ENCODE measurements at regions not wholly inside any gene's neighbourhood (a gene's known extent, or its start where the extent isn't known, plus 50 kb on each side); places are given as distances from the start of the nearest gene placed in this dataset.
"Not testable (repeated sequence)": the region's sequence is repeated elsewhere in the genome, so short reads cannot be mapped to it uniquely, and the experiment has no call there.

DNA sequence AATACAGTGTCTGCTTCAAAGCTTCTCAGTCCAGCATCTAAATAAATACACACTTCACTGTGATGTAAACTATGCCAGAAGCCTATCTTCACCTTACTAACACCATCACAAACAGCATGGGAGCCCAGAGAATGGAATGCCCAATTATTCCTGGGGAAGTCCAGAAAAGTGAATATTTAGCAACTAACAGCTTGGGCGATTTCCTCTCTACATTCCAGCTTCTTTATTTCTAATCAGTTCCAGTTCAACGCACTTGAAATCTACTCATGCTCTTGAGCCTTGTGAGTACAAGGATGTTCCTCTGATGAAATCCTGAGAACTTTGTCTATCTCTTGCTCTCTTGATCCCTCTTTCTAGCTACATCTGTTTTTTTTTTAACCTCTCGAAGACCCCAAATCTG is 100.4 kb upstream of the C9orf72 start:
- no peak for DNase-seq (ENCODE audit: low read depth)

DNA sequence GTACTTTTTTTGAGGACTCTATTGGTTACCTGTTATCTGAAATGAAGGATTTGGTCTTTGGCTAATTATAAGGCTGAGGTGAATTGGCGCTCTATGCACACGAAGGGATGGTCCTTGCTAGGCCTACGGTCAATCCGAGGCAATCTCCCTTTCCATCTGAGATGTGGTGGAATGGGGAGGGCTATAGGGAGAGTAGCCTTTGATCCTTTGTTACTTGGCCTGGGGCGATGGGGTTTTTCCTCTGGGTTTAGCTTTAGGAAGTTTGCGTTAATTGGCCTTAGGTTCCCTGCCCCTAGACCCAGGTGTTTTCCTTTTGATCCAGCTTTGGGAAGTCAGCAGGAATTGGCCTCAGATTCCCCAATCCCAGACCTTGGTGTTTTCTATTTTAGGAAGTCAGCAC is 102.1 kb upstream of the C9orf72 start:
- no peak for DNase-seq (ENCODE audit: low read depth)

DNA sequence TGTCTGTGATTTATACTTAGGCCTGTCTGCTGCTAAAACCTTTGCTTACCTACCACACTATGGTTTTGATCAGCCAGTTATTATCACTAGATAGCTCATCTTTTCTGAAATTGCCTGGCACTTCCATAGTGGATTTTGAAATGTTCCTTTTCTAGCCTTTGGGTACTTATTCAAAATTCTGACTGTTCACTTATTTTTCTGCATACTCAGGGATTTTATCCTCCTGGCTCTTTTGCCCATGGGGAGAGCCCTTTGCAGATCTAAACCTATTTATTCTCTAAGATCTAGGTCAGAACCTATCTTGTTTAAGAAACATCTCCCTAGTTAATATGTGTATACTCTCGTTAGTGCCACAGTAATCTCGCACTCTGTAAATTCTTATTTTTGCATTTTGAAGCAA is 103.5 kb upstream of the C9orf72 start:
- DNase-seq (ENCODE audit: low read depth) = no peak

DNA sequence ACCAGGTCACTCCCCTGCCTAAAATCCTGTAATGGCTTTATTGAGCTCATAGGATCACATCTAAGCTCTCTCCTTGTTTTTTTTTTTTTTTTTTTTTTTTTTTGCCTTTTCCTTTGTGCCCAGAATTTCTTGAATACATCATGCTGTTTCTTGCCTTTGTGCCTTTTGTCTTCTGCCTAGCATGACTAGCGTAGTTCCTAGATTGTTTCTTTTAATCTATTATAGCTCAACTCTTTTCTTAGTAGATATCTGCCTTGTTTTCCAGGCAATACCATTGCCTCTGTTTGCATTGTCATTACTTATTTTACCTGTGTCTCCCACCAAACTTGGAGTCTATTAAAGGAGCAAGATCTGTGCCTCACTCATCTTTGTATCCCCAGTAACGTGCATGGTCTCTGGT is 106.1 kb upstream of the C9orf72 start:
- DNase-seq (ENCODE audit: low read depth) = no peak

DNA sequence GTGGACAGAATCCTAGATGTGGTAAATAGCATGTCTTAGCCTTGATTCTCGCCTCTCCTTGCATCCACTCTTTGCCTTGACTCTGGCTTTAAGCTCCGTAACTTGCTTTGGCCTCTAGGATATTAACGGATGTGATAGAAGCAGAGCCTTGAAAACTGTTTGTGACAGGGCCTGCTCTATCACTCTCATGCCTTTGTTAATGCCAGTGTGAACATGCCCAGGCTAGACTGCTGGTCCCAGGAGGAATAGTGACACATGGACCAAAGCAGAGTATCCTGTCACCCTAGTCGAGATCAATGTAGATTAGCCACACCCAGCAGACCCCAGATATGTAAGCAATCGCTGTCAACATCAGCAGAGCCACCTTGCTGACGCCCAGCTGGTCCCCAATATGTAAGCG is 109.9 kb upstream of the C9orf72 start:
- no peak for DNase-seq (ENCODE audit: low read depth)

DNA sequence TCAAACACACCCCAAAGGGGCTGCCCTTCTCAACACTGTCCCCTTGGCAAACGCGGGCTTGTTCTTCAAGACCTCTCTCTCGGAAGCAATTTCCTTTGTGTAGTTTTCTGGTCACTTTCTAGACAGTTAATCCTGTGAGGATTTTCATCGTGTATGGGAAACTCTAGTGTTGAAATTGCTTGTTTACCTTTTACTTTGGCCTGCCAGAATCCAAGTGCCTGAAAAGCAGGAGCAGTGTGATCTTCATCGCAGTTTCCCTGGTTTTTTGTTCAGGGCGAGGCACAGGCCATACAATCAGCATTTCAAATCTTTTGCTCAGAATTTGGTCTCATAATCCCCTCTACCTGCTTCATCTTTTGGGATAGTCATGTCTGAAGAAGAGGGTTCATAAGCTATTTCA is 115.7 kb upstream of the C9orf72 start:
- DNase-seq (ENCODE audit: low read depth) = no peak

DNA sequence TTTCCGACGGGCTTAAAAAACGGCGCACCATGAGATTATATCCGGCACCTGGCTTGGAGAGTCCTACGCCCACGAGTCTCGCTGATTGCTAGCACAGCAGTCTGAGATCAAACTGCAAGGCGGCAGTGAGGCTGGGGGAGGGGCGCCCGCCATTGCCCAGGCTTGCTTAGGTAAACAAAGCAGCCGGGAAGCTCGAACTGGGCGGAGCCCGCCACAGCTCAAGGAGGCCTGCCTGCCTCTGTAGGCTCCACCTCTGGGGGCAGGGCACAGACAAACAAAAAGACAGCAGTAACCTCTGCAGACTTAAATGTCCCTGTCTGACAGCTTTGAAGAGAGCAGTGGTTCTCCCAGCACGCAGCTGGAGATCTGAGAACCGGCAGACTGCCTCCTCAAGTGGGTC is 117.5 kb upstream of the C9orf72 start:
- not testable (repeated sequence) for DNase-seq (ENCODE audit: low read depth)

DNA sequence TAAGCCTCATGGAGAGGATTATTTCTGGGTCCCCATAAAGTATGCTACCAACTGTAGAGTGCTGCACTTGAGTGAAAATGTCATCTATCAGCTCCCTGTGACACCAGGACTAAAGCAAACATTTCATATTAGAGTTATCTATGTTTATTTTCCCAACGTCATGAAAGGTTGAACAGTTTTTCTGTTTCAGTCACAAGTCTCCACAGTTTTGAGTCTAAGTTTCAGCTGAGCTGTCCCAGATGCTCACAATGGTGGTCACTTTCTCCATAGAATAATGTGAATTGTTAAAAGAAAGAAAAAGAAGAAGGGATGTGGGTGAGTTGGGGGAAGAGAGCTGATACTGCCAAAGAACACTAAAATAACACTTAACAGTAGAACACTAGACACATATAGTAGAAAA is 126.3 kb upstream of the C9orf72 start:
- DNase-seq (ENCODE audit: low read depth) = no peak

DNA sequence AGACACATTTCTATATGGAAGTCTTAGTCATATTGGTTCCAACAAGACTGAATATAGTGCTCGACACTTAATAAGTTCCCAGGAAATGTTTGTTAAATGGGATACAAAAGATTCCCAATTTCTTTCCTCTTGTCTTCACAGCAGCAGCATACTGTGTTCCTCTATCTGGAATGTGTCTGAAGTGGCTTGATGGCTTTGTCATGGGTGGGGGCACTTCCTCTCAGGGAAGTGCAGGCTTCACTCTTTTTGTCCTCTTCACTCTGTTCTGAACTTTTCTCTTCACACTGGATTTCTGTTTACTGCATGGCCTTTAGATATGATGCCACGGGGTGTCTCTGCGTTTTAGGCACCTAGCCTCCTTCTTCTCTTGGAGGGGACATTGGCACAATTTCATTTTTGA is 127.7 kb upstream of the C9orf72 start:
- no peak for DNase-seq (ENCODE audit: low read depth)

DNA sequence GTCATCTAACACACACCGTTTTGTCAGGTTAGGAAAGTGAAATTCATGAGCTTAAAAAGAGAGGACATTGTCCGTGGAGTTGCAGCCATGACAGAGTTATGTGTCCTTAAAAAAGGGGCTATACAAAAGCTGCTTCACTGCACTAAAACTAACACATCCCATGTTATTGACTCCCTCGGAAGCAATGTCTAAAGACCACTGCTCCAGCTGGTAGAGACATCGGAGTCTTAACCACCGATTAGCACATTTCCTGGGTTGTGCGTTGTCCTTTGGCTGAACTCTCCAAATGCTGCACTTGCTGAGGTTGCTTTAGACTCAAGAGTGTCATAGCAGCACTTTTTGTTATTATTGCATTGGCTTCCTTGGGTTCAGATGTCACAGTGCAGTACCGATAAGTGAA is 128.3 kb upstream of the C9orf72 start:
- no peak for DNase-seq (ENCODE audit: low read depth)

DNA sequence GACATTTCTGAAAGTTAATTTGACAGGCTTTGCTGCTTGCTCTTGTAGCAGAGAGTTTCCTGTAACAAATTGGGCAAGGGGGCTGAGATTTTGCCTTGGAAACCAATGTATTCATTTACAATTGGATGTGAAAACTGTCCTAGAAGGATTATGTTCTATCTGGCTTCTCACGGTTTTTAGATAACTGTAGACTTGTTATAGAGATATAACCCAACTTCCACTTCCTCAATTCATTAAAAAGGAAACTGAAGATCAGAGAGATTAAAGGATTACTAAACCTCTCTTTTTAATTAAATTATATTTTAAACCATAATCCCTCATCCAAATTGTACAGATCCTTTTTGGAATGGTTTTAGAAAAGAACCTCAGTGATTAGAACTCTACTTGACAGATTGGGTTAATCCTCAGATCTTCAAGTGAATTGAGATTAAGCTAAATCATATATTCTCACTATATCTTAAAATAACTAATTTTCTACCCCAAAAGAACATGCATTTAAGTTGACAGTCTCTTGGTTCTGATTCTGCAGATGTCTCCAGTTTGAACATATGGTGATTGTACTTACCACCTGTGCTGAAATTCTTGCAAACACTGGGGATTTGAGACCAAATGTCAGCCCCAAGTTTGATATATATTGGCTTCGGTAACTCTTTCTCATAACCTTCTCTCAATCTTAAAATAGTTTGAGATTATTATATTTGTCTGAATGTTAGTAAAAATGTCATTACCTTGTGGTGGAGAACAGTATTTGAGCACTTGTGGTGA is 130.1 kb upstream of the C9orf72 start:
- DNase-seq (ENCODE audit: low read depth) = no peak

DNA sequence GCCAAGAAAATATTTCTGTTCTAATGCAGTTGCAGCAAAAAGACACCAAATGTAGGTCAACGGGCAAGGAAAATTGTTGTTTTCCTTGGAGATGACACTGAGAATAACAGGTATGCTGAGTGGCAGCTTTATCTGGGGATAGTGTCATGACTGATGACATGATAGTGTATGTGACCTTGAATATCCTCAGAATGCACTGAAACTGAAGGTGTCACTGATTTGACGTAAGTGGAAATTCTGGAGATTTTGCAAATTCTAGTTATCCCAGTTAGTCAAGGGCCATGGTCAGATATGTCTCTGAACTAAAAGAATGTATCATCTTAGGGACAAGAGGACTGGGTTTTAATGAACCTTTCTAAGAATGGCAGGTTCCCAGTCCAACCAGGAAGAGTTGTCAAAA is 138.0 kb upstream of the C9orf72 start:
- DNase-seq (ENCODE audit: low read depth) = no peak

DNA sequence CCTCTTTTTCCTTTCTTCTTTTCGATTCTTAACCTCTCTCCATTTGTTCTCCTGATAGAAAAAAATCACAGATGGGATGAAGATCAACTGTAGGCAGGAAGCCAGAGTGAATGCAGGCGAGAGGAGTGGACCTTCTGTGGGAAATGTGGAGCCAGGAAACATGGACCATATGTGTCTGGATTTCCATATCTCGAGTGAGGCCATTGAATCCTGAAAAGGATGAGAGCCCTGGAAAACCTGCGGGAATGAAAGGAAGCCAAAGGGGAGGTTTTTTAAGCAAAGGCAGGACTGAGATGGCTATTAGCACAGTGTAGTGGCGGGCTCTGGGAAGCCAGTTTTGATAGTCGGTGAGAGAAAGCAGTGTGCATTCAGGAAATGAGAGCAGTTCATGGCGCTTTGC is 139.5 kb upstream of the C9orf72 start:
- no peak for DNase-seq (ENCODE audit: low read depth)

DNA sequence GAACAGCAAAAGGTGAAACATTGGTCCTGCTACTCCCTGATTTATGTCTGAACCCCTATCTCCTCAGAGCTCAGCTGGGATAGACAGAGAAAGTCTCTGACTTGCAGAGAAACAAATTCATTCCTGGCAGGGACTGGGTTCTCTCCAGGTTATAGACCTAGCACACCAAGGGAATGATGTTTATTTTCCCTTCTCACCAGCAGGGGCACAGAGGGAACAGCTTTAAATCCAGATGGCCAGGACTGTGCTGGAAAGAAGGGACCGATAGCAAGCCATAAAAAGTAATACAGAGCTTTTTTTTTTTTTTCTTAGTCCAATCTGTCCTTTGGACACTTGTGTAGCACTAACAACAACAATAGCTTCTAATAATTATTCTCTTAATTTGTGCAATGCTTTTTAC is 141.1 kb upstream of the C9orf72 start:
- no peak for DNase-seq (ENCODE audit: low read depth)

DNA sequence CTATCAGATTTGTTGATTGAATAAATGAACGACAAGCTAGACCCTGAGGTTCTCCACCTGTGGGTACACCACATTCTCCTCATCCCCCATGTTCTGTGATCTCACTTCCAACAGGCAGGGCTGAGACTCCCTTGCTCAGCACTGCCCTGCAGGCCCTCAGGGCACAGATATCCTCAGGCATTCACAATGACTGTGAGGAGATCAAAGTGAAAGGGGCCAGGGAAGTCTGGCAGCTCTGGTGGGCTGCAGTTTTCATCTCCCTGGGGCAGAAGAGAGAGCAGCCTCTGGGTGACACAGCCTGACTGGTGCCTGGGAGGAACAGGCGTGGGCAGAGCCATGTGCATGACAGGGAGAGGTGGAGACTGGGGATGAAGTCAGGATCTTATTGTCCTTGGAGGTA is 142.4 kb upstream of the C9orf72 start:
- DNase-seq (ENCODE audit: low read depth) = no peak

DNA sequence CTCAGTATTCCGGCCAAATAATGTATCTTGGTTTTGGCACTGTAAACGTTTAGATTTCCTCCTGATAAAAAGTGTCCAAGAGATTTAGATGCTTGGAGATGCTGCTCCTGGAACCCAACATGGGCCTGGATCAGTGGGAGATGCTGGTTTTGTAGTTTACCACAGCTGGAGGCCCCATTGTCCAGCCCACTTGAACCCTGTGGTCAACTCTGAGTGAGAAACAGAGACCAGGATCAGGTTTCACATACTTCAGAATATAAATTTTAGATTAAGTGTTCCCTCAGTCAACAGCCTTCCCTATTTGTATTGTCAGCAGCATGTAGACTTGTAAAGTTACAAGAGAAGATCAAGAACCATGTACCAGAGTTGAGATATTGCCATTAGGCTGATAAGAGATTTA is 144.7 kb upstream of the C9orf72 start:
- DNase-seq (ENCODE audit: low read depth) = no peak

DNA sequence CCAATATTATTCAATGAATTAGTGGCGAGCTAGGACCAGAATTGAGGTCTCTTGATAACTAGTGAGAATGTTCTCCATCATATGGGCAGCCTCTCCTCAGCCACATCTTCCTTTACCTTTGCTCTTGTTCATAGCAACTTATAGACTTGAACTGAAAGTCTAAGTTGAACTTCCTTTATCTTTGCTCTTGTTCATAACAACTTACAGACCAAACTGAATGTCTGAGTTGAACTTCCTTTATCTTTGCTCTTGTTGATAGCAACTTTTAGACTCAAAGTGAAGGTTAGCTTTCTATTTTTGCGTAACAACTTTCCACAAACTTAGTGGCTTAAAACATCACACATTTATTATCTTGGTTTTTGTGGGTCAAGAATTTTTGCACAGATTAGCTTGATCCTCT is 146.4 kb upstream of the C9orf72 start:
- no peak for DNase-seq (ENCODE audit: low read depth)

DNA sequence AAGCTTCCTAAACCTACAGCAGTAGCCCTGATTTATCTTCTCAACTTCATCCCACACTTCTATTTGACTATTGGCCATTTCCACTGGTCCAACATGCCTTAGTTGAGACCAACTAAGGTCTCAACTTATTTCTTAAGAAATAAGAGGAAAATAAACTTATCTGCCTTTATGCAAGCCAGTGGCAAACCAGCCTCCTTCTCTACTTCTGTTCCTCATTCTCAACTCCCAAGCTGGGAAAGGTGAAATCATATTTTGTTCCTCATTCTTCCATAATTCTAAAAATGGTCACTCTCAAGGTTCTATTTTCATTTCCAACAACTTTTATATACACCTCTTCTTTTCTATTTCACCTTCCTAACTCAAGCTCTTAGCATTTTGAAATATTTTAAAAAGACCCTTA is 149.6 kb upstream of the C9orf72 start:
- DNase-seq (ENCODE audit: low read depth) = no peak

DNA sequence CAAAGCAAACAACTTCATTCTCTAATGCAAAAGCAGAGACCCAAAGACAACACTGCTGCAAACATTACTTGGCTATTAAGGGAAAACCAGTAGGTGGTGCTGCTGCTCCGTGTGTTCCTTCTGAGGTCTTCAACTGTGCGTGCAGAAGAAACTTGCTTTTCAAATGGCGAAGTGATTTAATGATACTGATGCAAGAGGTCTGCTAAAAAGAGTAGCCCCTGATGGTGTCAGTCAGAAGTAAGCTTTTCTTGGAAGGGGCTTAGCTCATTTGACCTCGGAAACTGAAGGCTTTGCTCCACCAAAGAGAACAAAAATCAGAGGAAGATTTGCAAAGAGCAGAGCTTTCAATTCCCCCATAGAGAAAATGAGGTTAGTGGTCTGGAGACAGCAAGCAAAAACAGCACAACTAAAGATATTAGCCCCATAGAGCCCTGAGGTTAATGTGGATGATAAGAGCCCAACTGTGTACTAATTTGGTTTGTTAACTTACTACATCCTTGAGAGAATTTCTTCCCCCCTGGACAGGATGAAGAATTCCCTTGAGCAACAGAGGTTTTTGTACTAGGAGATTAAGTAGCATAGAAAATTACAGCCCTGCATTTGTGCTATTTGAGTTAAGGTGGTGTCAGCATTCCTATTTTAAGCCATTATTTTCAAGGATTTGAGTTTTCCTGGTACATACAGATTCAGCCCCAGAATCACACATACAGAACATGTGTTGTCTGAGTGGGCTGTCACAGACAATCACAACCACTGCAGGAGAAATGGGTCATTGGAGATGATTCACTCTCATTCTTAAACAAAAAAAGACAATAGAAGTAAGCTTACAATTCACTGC is 153.2 kb upstream of the C9orf72 start:
- DNase-seq (ENCODE audit: low read depth) = peak; percentile 47

DNA sequence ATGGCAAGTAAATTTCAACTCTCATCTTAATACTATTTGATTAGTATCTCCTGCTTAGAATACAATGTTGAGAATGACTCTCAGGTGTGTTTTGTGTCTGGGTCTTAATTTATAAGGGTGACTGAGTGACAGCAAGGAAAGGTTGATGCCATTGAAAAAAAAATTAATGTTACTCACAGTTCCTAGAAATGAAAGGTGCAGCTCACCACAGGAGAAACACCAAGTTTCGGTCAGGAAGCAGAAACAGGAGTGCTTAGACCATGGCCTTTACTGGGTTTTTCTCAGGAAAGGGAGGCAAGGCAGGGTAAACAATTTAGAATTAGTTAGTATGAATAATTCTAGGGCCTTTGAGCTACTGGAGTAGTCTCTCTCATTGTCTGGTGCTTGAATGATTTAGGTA is 159.2 kb upstream of the C9orf72 start:
- no peak for DNase-seq (ENCODE audit: low read depth)

DNA sequence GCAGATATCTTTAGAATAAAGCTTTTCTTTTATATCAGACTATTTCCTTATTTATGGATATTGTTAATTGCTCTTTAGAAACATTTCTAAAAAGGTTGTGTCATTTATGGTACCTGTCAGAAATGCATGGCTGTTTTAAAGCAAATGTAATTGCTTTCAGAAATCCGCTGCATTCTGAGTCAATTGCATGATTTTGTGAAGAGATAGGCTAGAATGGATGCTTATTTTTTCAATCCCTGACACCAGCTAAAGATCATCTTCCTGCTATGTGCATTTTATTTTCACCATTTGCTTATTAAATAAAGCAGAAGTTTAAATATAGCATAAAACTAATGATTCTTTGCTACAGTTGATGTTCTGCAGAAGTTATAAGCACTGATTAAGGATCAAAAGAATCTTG is 170.2 kb upstream of the C9orf72 start:
- DNase-seq (ENCODE audit: low read depth) = no peak

DNA sequence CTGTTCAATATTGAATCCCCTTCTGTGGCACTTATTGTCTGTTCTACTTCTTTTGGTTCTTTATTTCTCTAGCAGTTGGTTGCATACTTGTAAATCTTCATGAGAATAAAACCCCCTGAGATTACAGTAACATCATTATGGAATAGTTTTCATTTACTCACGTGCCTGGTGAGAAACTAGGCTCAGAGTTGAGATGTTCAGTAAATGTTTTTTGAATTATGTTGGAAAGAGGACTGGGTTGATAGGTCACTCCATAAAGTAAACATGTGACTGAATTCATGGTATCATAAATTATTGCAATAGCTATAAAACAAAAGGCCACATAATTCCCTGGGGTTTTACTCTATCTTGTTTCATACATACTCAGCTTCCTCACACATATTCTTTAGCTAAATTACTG is 174.2 kb upstream of the C9orf72 start:
- no peak for DNase-seq (ENCODE audit: low read depth)

DNA sequence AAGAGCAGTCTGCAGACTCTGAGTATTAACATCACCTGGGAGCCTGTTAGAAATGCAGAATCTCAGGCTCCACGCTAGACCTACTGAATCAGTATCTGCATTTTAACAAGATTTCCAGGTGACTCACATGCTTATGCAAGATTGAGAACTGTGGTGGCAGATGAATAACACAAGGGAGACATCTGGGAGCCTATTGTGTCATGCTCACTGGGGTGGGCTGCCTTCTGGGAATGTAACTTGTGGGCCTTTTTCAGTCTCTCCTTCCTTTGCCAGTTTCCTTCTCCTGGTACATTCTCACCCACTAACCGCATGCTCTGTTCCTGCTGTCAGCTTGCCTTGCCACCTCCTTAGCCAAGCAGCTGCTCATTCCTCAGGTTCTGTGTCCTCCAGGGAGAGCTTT is 176.6 kb upstream of the C9orf72 start:
- DNase-seq (ENCODE audit: low read depth) = no peak

DNA sequence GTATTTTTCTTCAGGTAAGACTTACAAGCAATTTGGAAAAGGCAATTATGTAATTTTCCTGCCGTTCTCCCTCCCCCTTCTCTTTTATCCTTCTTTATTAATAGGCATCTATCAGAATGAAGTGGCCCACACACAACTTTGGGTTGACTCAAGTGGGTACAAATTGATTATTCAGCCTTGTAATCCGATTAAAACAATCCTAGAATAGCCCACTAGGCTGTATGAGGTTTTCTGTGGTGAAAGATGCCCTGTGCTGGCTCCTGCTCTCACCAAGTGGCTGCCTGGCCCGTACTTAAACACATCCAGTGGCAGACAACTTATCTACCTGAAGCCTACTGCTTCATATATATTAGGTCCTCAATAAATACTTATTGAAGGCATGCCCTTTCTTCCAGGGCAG is 177.3 kb upstream of the C9orf72 start:
- no peak for DNase-seq (ENCODE audit: low read depth)

All from amniotic epithelial cell (primary cell).